Astrocyte of the cerebellum (primary cell): ENCODE measurements at regions not wholly inside any gene's neighbourhood (a gene's known extent, or its start where the extent isn't known, plus 50 kb on each side); places are given as distances from the start of the nearest gene placed in this dataset.

Source experiments
- DNase-seq: peaks from one replicate; pipeline ENCODE4 v3.0.0-alpha.2; 2011; ENCODE audit warnings: low read depth
- H3K4me3 ChIP-seq: 2 replicates; pipeline ENCODE4 v1.5.1; 2011; ENCODE audit warnings: mild to moderate bottlenecking, low read depth, low read length, moderate library complexity
- in situ Hi-C: cut with HindIII; loops from 2 replicates; pipeline ENCODE4 v1.10.0; 2017; ENCODE audit warnings: low sequenced_read_pairs
- TF ChIP-seq, protein P1 (sequence below): IDR thresholded peaks from 2 replicates; pipeline ENCODE4 v1.5.1; 2012; ENCODE audit warnings: low read length, low read depth, moderate library complexity, mild to moderate bottlenecking; ENCODE audit errors: missing control alignments

GRCh38 chr6:51526922-51527321, 560.5 kb downstream of the PKHD1 start:
- in situ Hi-C loops = no loop called here
- TF ChIP-seq, protein P1, sequence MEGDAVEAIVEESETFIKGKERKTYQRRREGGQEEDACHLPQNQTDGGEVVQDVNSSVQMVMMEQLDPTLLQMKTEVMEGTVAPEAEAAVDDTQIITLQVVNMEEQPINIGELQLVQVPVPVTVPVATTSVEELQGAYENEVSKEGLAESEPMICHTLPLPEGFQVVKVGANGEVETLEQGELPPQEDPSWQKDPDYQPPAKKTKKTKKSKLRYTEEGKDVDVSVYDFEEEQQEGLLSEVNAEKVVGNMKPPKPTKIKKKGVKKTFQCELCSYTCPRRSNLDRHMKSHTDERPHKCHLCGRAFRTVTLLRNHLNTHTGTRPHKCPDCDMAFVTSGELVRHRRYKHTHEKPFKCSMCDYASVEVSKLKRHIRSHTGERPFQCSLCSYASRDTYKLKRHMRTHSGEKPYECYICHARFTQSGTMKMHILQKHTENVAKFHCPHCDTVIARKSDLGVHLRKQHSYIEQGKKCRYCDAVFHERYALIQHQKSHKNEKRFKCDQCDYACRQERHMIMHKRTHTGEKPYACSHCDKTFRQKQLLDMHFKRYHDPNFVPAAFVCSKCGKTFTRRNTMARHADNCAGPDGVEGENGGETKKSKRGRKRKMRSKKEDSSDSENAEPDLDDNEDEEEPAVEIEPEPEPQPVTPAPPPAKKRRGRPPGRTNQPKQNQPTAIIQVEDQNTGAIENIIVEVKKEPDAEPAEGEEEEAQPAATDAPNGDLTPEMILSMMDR = no peak
- DNase-seq = no peak
- no peak overlapping the region for H3K4me3 ChIP-seq

- H3K4me3 ChIP-seq = no peak overlapping the region
- in situ Hi-C loops = no loop called here
- no peak for DNase-seq
- TF ChIP-seq, protein P1 = no peak
Observed at GRCh38 chr6:51528556-51528955, 558.9 kb downstream of the PKHD1 start.

DNA sequence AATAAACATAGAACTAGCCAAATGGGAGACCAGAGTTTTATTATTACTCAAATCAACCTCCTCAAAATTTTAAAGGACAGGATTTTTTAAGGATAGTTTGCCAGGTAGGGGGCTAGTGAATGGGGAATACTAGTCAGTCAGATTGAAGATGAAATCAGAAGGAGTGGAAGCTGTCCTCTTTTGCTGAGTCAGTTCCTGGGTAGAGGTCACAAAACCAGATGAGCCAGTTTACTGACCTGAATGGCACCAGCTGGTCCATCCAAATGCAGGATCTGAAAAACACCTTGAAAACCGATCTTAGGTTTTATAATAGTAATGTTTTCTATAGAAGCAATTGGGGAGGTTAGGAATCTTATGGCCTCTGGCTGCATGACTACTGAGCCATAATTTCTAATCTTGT, 558.2 kb downstream of the PKHD1 start:
- no peak for DNase-seq
- H3K4me3 ChIP-seq = no peak overlapping the region
- in situ Hi-C loops = no loop called here
- TF ChIP-seq, protein P1 = no peak

DNA sequence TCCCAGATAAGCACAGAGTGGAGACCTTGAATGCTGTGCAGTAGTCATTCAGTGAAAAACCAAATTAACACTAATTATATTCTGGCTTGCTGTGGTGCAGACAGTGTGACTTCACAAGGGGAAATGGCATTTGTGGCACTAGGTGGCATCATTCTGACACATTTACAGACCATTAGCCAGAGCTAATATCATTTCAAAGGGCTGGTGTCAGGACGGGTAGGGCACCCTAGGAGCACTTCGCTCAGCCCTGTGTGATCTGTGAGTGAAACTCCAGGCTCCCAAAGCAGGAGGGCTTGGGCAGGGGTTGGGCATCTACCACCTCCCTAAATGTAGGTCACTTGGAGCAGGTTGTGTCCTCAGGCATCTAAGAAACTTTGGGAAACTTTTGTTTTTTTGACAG, 555.8 kb downstream of the PKHD1 start:
- TF ChIP-seq, protein P1 = no peak
- in situ Hi-C loops = no loop called here
- DNase-seq = no peak
- H3K4me3 ChIP-seq = no peak overlapping the region

GRCh38 chr6:51533962-51534361, 553.5 kb downstream of the PKHD1 start:
- in situ Hi-C loops = no loop called here
- H3K4me3 ChIP-seq = no peak overlapping the region
- DNase-seq = no peak
- TF ChIP-seq, protein P1 = no peak

DNA sequence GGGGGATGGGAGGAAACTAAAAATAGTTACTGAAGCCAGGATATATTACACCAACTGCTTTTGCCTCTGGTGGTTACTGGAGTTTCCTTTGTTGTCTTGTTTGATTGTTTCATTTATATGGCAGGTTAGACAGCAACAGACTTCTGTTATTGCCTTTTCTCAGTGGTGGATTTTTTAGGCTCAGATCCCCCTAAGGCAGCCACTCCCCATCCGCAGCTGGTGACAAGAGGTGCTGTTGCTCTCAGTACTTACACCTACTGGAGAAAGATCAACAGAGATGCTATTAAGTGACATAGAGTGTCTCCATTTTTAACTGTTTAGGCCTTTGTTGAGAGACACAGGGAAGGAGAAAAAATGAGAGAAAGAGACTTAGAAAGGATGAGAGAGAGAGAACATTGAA, 552.1 kb downstream of the PKHD1 start:
- in situ Hi-C loops = no loop called here
- TF ChIP-seq, protein P1 = no peak
- no peak for DNase-seq

GRCh38 chr6:51536728-51537127, 550.7 kb downstream of the PKHD1 start:
- TF ChIP-seq, protein P1 = no peak
- in situ Hi-C loops = no loop called here
- H3K4me3 ChIP-seq = no peak overlapping the region
- DNase-seq = no peak

More for the DNA sequence above, 552.1 kb downstream of the PKHD1 start:
- H3K4me3 ChIP-seq = no peak overlapping the region
